HG03196 (cell line): ENCODE measurements at regions not wholly inside any gene's neighbourhood (a gene's known extent, or its start where the extent isn't known, plus 50 kb on each side); places are given as distances from the start of the nearest gene placed in this dataset.
"Not testable (repeated sequence)": the region's sequence is repeated elsewhere in the genome, so short reads cannot be mapped to it uniquely, and the experiment has no call there.

Source experiments
- ATAC-seq: cut with Tn5 transposase; IDR thresholded peaks from one replicate; pipeline ENCODE4 v1.9.1; 2021; ENCODE audit not compliant: unreplicated experiment

GRCh38 chr3:178100908-178101307 lies 435.3 kb upstream of the KCNMB2 start:
- no peak for ATAC-seq

- no peak for ATAC-seq
Measured at GRCh38 chr3:178103140-178103539, 433.1 kb upstream of the KCNMB2 start.

GRCh38 chr3:178107804-178108203 lies 428.4 kb upstream of the KCNMB2 start:
- ATAC-seq: no peak

GRCh38 chr3:178109691-178110090 lies 426.5 kb upstream of the KCNMB2 start:
- no peak for ATAC-seq

- ATAC-seq: no peak
Measured at GRCh38 chr3:178112134-178112533, 424.1 kb upstream of the KCNMB2 start.

GRCh38 chr3:178112552-178112951 lies 423.7 kb upstream of the KCNMB2 start:
- not testable (repeated sequence) for ATAC-seq

GRCh38 chr3:178117641-178118040 lies 418.6 kb upstream of the KCNMB2 start:
- ATAC-seq: no peak

- ATAC-seq: not testable (repeated sequence)
Measured at GRCh38 chr3:178119608-178120295, 416.5 kb upstream of the KCNMB2 start.

- ATAC-seq: no peak
Measured at GRCh38 chr3:178120367-178120766, 415.9 kb upstream of the KCNMB2 start.

- no peak for ATAC-seq
Measured at GRCh38 chr3:178126686-178127085, 409.6 kb upstream of the KCNMB2 start.

- ATAC-seq: no peak
Measured at GRCh38 chr3:178127221-178127620, 409.0 kb upstream of the KCNMB2 start.

- ATAC-seq: no peak
Measured at GRCh38 chr3:178129109-178129508, 407.1 kb upstream of the KCNMB2 start.

- no peak for ATAC-seq
Measured at GRCh38 chr3:178131801-178132200, 404.4 kb upstream of the KCNMB2 start.

GRCh38 chr3:178137206-178137605 lies 399.0 kb upstream of the KCNMB2 start:
- ATAC-seq: no peak

- ATAC-seq: no peak
Measured at GRCh38 chr3:178137831-178138230, 398.4 kb upstream of the KCNMB2 start.

GRCh38 chr3:178139116-178139515 lies 397.1 kb upstream of the KCNMB2 start:
- no peak for ATAC-seq

- ATAC-seq: no peak
Measured at GRCh38 chr3:178140531-178141304, 395.5 kb upstream of the KCNMB2 start.

GRCh38 chr3:178141305-178141684 lies 394.9 kb upstream of the KCNMB2 start:
- not testable (repeated sequence) for ATAC-seq

- no peak for ATAC-seq
Measured at GRCh38 chr3:178146406-178146831, 389.8 kb upstream of the KCNMB2 start.

- no peak for ATAC-seq
Measured at GRCh38 chr3:178147001-178147400, 389.2 kb upstream of the KCNMB2 start.

GRCh38 chr3:178152031-178152806 lies 384.0 kb upstream of the KCNMB2 start:
- ATAC-seq: no peak

GRCh38 chr3:178152988-178153387 lies 383.2 kb upstream of the KCNMB2 start:
- no peak for ATAC-seq
